HFFc6 (cell line): ENCODE measurements at regions not wholly inside any gene's neighbourhood (a gene's known extent, or its start where the extent isn't known, plus 50 kb on each side); places are given as distances from the start of the nearest gene placed in this dataset.
A peak's percentile ranks its signal among the peaks of the same experiment; 100 is the strongest.
"Not testable (repeated sequence)": the region's sequence is repeated elsewhere in the genome, so short reads cannot be mapped to it uniquely, and the experiment has no call there.

Experiments
- DNase-seq: peaks from one replicate; pipeline ENCODE4 v3.0.0-alpha.2; 2018
- H3K27ac Mint-ChIP-seq: 2 replicates; pipeline ENCODE4 v1.8.0; 2020; ENCODE audit warnings: mild to moderate bottlenecking, mixed read lengths
- H3K27me3 Mint-ChIP-seq: 2 replicates; pipeline ENCODE4 v1.8.0; 2021; ENCODE audit warnings: mild to moderate bottlenecking, moderate library complexity, mixed read lengths; ENCODE audit not compliant: insufficient read depth
- H3K36me3 Mint-ChIP-seq: 2 replicates; pipeline ENCODE4 v1.8.0; 2021; ENCODE audit warnings: low read depth, mixed read lengths
- H3K4me1 Mint-ChIP-seq: 2 replicates; pipeline ENCODE4 v1.8.0; 2020; ENCODE audit warnings: low read depth, mixed read lengths
- H3K4me3 Mint-ChIP-seq: 2 replicates; pipeline ENCODE4 v1.8.0; 2020; ENCODE audit warnings: mild to moderate bottlenecking, moderate library complexity, mixed read lengths
- H3K9me3 Mint-ChIP-seq: 2 replicates; pipeline ENCODE4 v1.8.0; 2020; ENCODE audit warnings: mild to moderate bottlenecking, mixed read lengths
- TF ChIP-seq, protein P1 (sequence below): fragments of 200-600 bp; sonication (generic); IDR thresholded peaks from 2 replicates; pipeline ENCODE4 v1.5.0; 2021; ENCODE audit warnings: antibody characterized with exemption, mild to moderate bottlenecking

DNA sequence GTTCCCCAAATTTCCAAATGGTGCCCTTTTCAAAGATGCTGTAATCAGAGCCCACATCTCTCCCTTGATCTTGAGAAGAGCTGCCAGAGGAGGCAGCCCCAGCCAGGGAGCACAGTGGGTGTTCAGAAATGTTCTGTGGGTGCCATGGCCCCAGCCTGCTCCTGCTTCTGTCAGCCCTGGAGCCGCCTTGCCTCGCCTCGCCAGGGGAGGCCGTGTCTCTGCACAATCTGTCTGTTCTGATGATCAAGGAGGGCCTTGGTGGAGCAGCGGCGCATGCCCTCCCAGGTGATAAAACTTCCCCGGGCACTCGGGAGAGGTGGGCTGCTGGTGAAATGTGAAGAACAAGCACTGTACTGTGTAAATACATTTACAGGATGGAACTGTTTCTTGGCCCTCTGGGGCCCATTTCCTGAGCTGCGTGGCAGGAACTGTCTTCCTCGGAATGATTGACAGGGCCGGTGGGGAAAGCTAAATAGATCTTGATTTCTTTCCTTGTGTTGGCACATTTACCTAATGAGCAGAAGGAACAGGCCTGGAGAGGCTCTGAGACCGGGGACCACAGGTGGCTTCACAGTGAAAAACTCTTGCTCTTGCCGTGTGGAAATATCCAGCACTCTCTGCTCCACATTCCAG is 207.8 kb upstream of the PODXL start:
- H3K4me3 Mint-ChIP-seq = no peak overlapping the region
- H3K9me3 Mint-ChIP-seq = no peaks in the 10 kb centered on the region
- H3K4me1 Mint-ChIP-seq = peaks cover 4% of the 10 kb centered on the region
- peaks cover 30% of the 10 kb centered on the region for H3K27me3 Mint-ChIP-seq
- H3K36me3 Mint-ChIP-seq = no peaks in the 10 kb centered on the region
- no peak for DNase-seq
- H3K27ac Mint-ChIP-seq = no peak overlapping the region
- TF ChIP-seq, protein P1, sequence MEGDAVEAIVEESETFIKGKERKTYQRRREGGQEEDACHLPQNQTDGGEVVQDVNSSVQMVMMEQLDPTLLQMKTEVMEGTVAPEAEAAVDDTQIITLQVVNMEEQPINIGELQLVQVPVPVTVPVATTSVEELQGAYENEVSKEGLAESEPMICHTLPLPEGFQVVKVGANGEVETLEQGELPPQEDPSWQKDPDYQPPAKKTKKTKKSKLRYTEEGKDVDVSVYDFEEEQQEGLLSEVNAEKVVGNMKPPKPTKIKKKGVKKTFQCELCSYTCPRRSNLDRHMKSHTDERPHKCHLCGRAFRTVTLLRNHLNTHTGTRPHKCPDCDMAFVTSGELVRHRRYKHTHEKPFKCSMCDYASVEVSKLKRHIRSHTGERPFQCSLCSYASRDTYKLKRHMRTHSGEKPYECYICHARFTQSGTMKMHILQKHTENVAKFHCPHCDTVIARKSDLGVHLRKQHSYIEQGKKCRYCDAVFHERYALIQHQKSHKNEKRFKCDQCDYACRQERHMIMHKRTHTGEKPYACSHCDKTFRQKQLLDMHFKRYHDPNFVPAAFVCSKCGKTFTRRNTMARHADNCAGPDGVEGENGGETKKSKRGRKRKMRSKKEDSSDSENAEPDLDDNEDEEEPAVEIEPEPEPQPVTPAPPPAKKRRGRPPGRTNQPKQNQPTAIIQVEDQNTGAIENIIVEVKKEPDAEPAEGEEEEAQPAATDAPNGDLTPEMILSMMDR = no peak

DNA sequence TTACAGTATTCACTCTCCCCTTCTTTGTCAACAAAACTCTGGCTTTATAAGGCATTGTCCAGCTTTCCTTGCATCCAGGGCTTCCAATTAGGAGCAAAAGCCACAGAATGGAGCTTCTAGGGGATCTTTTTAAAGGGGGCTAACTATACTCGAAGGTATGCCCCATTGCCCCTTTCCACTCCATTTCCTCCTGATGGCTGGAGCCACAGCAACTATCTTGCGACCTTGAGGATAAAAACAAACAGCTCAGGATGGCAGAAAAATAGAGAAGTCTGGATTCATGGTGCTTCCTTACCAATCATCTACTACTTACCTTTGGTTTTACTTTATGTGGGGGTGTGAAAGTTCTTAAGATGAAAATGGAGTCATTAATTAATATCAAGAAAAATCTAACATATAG is 206.3 kb upstream of the PODXL start:
- TF ChIP-seq, protein P1 = no peak
- H3K4me1 Mint-ChIP-seq = no peaks in the 10 kb centered on the region
- H3K27ac Mint-ChIP-seq = no peak overlapping the region
- no peaks in the 10 kb centered on the region for H3K9me3 Mint-ChIP-seq
- no peak for DNase-seq
- no peak overlapping the region for H3K4me3 Mint-ChIP-seq
- H3K27me3 Mint-ChIP-seq = peaks cover 31% of the 10 kb centered on the region
- H3K36me3 Mint-ChIP-seq = no peaks in the 10 kb centered on the region

DNA sequence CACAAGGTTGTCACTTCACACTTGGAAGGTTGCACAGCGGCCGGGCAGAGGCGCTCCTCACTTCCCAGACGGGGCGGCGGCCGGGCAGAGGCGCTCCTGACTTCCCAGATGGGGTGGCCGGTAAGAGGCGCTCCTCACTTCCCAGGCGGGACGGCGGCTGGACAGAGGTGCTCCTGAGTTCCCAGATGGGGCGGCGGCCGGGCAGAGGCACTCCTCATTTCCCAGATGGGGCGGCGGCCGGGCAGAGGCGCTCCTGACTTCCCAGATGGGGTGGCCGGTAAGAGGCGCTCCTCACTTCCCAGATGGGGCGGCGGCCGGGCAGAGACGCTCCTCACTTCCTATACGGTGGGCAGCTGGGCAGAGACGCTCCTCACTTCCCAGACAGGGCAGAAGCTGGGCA is 199.4 kb upstream of the PODXL start:
- not testable (repeated sequence) for H3K9me3 Mint-ChIP-seq, H3K27ac Mint-ChIP-seq, H3K36me3 Mint-ChIP-seq, H3K4me3 Mint-ChIP-seq, H3K4me1 Mint-ChIP-seq, DNase-seq
- peaks cover 21% of the 10 kb centered on the region; the same call in 1 of the 2 replicates for H3K27me3 Mint-ChIP-seq

DNA sequence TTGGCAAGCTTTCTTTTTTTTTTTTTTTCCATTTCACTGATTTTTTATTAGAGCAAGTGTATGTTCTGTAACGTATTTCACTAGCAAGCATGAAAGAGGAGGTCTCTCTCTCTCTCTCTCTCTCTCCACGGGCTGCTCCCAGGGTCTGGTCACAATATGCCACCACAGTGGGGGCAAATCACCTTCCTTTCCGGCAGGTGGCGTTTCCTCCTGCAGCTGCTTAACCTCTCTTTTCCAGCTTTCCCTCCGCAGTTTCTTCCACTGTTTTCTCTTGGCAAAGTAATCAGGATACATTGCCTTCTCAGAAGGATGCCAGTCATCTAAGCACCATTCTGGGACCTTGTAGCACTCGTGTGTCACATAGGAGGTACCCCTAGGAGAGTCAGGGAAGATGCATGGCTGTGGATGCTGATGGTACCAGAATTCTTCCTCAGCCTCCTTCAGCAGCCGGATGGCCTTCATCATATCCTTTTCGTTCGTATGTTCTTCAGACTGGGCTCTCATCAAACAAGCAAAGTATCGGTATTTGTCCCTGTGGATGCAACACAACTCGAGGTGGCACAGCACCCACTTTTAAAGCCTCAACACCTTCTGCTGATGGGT is 197.3 kb upstream of the PODXL start:
- TF ChIP-seq, protein P1 = peak; percentile 48
- no peak overlapping the region for H3K27ac Mint-ChIP-seq
- H3K36me3 Mint-ChIP-seq = no peaks in the 10 kb centered on the region
- no peaks in the 10 kb centered on the region for H3K9me3 Mint-ChIP-seq
- no peak overlapping the region for H3K4me3 Mint-ChIP-seq
- H3K4me1 Mint-ChIP-seq = no peaks in the 10 kb centered on the region
- peaks cover 15% of the 10 kb centered on the region for H3K27me3 Mint-ChIP-seq
- DNase-seq = no peak

DNA sequence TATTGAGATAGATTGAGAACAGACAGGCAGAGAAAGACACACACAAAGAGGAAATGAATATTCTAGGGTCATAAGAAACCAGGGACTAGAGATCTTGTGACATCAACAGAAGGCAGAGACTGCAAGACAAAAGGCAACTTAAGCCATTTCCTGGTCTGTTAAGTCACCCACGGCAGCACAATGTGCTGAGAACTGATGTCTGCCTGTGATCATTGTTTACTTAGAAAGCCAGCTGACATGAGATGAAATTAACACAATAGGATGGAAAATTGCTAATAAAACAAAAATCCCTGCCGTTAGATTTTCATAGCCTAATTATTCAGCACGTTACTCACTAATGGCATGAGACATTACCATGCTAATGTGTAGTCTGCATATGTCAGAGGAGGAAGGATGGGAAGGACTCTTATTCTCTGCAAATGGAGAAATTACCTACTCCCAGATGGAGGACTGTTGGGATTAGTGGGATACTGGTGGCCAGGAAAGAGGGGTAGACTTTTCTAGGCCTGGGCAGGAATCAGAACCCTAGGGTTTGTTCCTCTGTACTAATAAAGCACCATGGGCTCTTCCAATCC is 191.3 kb upstream of the PODXL start:
- Mint-ChIP-seq H3K4me3 (no peak overlapping the region), H3K4me1 (no peaks in the 10 kb centered on the region), H3K27ac (no peak overlapping the region), H3K36me3 (no peaks in the 10 kb centered on the region), H3K27me3 (peaks cover 4% of the 10 kb centered on the region), H3K9me3 (no peaks in the 10 kb centered on the region)
- TF ChIP-seq, protein P1 = no peak
- no peak for DNase-seq
